Stimulated activated CD8-positive, alpha-beta memory T cell treated with anti-CD3 and anti-CD28 coated beads, Interleukin-4, amount 100 ng/mL, for 4 hours (primary cell): ENCODE measurements at regions not wholly inside any gene's neighbourhood (a gene's known extent, or its start where the extent isn't known, plus 50 kb on each side); places are given as distances from the start of the nearest gene placed in this dataset.
"Not testable (repeated sequence)": the region's sequence is repeated elsewhere in the genome, so short reads cannot be mapped to it uniquely, and the experiment has no call there.

ENCODE experiments used
- DNase-seq, 2 donors: peaks; one replicate each; pipeline ENCODE4 v3.0.0-alpha.2; 2020; ENCODE audit warnings: low read depth in 2 of 2, low spot score in 1 of 2

DNA sequence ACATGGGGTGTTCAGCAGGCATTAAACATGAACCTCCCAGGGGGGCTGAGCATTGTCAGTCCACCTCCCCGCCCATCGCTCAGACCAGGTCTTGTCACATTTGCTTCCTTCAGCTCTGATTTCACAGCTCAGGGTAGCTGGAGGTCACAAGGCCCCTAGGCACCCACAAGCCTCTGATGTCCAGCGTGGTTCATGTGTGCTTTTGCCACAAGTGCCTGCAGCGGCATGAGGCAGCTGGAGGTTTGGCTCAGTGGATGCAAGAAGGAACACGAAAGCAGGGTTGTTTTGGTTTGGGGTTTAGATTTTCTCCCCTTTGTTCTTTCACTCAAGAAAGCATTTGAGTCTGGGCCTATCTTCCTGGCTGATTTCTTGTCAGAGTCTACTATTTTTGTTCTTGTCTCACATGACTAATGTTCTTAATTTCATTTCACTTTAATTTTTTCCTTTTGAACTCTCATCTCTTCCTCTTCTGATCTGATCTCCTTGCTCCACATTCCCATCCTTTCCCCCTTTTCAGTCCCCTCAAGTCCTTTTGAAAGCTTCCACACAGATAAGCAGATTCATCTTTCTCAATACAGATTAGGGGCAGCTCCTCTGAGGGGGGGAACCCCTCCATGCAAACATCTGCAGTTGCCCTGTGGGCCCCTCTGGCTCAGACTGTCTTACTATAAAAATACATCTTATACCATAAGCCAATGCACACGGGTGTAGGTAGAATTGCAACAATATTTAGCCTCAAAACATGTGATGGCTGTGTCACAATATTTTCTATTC, 68.1 kb upstream of the CEP85L start:
- no peak for DNase-seq

DNA sequence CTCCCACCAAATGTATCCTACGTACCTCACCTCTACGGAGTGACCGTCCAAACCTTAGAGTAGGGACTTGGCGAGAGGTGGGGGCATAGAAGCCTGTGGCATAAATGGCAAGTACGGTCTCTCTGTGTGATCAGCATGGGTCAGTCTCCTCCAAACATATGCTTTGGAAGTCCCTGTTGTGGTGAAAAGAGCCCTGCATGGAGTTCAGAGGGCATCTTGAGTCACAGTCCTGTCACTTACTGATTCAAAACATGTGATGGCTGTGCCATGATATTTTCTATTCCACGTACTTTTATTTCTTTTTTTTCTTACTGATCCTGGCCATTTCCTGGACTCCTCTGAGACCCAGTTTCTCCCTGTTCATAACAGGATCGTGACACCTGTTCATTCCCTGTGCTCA, 67.5 kb upstream of the CEP85L start:
- no peak for DNase-seq

DNA sequence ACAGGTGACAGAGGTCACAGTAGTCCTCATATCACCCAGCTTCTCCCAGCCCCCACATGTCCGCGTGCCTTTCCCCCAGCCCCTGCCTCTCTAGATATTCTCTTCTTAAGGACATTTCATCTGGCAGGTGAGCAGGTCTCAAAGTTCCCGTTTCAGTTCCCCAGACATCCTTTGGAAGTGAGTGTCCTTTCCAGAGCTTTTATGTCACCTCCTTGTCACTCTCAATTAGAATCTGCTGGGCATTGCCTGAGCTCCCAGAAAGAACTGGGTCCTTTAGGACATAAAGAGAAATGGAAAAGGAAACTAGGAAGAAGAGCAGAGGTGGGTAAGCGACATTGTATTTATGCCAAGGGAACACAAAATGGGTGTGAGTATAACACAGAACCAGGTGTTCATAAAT, 66.9 kb upstream of the CEP85L start:
- DNase-seq, result no peak

DNA sequence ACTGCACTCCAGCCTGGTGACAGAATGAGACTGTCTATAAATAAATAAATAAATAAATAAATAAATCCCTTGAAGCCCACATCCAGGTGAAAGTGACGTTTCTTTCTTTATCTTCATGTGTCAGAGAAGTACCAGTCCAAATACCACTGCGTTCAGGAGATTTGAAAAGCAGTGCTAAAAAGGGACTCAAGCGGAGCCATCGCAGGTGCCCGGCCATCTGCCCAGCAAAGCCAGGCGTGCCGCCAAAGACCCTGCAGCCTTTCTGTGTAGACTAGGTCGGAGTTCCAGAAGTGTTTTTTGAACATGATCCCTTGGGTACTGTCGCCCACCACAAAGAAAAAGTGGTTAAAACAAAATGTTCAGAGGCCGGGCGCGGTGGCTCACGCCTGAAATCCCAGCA, 65.7 kb upstream of the CEP85L start:
- no peak for DNase-seq

DNA sequence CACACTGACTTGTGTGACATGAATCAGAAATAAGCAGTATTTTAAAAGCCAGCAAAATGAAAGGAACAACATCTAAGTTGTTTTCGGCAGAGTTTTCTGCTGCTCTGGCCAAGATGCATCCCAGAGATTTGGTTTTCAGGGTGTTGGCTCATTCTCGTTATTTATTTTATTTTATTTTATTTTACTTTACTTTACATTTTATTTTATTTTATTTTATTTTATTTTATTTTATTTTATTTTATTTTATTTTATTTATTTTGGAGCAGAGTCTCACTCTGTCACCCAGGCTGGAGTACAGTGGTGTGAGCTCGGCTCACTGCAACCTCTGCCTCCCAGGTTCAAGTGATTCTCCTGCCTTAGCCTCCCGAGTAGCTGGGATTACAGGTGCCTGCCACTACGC, 64.5 kb upstream of the CEP85L start:
- DNase-seq, result not testable (repeated sequence)

DNA sequence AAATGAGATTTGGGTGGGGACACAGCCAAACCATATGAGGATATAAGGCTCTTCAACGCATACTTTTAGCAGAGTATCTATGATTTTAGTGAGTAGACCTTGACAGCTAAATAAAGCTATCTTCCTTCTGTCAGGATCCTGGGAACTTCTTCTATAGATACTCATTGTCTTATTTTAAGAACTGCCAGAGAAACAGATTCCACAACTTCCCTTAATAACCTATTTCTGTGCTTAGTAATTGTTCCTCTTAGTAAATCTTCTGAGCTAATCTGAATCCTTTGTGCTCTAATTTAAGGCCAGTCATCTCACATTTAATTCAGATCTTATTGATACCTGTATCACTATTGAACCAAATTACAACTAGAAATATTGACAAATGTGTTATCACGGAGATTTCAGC, 64.0 kb upstream of the CEP85L start:
- no peak for DNase-seq

DNA sequence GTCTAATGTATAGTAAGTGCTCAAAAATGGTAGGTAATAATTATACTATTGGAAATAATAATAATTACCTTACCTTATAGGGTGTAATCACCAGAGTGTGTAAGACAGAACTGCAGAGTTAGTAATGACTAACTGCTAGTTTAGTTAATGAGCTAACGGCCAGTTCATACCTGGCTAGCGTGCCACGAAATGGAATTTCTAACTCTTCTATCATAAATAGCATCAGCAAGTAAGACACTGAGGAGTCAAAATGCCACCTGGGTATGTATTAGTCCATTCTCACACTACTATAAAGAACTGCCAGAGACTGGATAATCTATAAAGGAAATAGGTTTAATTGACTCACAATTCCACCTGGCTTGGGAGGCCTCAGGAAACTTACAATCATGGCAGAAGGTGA, 63.4 kb upstream of the CEP85L start:
- DNase-seq, result no peak

DNA sequence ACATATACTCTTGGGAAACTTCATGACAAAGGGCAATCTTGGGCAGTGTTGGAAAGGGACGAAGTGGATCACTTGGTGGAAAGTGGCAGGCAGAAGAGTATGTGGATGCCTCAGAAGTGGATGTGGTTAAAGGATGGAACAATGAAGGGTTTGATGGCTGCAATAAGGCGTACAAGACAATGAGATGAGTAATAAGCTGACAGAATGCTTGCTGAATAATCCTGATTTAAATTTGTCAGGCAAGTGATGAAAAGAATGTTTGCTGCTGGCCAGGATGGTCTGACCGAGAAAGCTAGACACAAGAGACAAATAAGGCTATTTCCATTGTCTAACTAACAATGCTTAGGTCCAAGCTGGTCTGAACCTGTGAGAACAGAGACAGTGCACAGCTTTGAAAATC, 61.6 kb upstream of the CEP85L start:
- no peak for DNase-seq

DNA sequence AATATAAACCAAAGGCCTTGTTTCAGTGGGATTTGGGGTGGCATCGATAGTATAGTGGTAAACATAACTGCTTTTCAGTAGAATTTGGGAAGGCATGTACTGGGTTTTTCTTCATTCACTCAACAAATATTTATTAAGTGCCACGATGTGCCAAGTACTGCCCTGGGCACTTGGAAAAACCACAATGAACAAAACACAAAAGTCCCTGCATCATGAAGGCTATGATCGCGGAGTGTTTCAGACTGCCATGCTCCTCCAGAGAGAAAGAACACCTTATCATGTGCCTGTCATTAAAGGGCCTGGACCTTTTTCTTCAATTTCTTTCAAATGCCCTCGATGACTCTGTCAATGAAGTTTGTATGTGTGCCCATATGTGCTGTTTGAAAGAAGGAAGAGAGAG, 59.2 kb upstream of the CEP85L start:
- no peak for DNase-seq

DNA sequence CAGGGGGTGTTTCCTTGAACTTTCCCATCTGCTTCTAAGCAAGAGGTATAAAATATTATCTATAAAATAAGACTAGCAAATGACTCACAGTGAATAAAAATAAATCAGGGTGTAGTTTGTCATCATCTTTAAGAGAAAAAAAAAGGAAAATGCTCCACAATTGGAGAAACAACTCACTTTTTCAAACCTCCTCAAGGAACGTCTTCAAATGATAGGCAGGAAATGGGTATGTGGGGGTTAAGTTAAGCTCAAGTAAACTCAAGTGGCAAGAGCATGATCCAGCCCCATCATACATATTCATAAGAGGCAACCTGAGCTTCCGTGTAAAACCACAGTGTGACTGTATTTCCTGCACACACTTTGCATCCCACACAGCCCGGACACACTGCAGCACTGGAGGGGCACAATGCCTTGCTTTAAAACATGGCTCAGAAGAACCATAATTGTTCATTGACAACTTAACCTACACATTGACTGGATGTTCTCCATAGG, 58.5 kb upstream of the CEP85L start:
- DNase-seq, result peak; percentile 47 to 64

DNA sequence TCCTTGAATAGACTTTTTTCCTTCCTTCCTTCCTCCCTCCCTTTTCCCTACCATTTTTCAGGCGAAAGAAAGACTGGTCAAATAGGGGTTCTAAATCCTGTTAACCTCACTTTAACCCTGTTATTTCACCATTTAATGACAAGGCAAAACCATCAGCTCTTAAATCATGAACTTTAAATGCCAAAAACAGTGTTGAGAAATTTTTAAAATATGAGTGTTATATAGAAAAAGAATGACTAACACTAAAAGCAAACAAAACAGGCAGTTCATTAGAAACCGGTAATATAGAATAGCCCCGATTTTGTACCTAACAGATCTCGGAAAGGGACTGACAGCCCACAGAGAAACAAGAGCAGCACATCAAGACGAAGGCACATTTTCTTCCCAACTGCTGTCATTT, 57.4 kb upstream of the CEP85L start:
- DNase-seq, result no peak

DNA sequence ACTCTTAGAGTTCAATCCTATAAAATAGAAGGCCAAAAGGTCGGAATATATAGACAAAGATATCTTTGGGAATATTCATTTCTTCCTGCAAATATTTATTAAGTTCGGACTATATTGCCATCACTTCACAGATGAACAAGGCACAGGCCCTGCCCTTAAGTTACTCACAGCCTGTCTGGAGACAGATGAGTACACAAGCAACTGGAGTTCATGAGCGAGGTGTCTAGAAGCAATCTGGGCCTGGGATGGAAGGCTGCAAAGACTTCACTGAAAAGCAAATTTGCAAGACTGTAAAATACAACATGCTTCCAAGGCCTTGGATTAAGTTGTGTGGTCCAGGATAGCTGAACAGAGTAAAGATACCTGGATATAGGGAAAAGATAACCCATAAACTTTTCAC, 56.7 kb upstream of the CEP85L start:
- DNase-seq, result no peak

DNA sequence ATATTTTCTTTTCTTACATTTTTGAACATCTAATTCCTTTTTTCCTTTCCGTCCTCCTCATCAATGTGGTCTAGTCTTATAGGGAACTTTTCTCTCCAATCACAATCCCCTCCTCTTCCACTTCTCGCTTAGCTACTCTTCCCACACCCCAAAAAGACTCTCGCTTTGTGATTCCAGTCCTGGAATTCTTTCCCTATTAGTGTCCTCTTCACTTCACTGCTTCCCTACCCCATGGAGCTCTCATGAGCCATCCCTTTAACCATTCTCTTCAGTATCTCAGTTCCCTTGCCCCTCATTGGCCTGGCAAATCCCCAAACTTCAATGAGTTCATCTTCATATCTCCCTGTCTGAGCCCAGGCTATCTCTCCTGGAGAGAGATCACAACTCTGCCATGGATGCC, 55.3 kb upstream of the CEP85L start:
- DNase-seq, result no peak

DNA sequence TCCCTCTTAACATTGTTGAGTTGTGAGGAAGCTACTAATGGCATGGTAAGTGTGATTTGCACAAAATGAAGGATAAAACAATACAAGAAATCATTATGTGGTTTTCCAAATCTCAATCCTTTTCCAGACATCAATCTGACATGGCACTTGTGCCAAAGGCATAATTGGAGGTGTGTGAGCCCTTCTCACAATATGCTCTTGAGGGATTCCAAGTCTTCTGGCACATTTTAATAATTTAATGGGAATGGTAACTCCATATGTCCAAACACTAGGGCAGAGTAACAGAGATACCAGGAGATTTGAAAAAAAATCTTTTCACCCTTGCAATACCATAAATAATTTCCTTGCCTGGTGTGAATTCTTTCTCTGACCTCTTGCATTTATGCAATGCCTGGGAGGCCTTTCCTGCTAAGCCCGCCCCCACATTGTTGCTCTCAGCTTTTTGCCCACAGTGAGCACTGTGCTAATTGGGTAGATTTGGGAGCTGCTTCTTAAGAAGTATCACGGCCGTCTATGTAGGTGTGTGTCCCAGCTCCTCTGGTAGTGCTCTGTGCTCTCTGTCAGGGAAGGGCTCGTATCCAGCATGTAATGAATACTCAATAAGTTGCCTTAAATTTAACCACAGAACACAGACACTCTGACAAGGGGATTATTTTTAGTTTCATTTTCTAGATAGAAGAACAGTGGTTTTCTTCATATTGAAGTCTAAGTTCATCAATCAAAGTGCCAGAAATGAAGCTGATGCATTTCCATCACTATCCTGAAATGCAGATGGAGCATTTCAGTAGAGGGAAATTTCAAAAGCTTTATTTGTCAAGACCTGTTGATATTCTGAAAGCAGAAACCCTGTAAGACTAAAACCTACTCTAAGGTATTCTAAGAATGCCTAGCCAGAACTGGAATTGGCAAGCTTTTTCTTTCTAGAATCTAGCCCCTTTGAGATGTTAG, 54.4 kb upstream of the CEP85L start:
- DNase-seq, result no peak

DNA sequence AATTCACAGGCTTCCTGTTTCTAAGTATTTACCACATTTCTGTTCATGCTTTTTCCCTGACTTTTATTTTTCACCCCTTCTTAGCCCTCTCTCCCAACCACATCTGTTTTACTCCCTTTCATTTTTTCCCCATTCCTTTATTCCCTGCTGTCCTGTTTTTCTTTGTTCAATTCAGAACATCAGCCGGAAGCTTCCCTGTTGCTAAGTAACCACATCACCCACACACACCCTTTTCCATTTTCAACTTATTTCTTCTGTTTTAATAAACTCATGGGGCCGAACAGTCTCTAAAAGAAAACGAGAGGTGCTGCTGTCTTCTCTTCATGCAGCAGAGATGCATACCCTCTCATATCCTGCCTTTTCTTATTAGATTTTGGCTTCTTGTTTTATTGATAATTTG, 53.5 kb upstream of the CEP85L start:
- no peak for DNase-seq

DNA sequence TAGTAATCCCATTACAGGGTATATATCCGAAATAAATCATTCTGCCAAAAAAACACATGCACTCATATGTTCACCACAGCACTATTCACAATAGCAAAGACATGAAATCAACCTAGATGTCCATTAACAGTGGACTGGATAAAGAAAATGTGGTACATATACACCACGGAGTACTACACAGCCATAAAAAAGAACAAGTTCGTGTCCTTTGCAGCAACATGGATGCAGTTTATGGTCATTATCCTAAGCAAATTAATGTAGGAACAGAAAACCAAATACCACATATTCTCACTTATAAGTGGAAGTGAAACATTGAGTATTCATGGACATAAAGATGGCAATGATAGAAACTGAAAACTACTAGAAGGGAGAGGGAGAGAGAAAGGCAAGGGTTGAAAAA, 49.9 kb upstream of the CEP85L start:
- DNase-seq, result not testable (repeated sequence)
